Activated T-cell treated with anti-CD3 and anti-CD28 coated beads for 1 hour (primary cell): ENCODE measurements at regions not wholly inside any gene's neighbourhood (a gene's known extent, or its start where the extent isn't known, plus 50 kb on each side); places are given as distances from the start of the nearest gene placed in this dataset.

Source experiments
- DNase-seq: peaks from one replicate; pipeline ENCODE4 v3.0.0-alpha.2; 2020; ENCODE audit warnings: low read depth

DNA sequence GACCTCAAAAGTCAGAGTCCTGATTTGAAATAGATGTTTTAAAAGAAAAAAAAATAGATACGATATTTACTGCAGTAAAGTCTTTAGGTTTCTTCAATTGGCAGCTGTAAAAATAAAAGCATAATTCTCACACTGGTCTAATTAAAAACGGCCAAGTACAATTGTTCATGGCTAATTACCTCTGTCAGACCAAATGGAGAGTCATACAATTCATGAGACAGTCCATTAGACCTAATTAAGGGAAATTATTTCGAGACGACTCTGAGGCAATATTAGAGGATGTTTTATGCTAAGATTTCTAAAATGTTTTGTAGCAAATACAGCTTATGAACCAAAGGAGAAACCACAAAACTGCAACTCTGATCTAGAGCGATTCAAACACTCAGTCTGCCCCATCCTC is 131.3 kb downstream of the PHLDA1 start:
- DNase-seq = no peak

- no peak for DNase-seq
Observed at GRCh38 chr12:75894965-75895754, 136.4 kb downstream of the PHLDA1 start.

DNA sequence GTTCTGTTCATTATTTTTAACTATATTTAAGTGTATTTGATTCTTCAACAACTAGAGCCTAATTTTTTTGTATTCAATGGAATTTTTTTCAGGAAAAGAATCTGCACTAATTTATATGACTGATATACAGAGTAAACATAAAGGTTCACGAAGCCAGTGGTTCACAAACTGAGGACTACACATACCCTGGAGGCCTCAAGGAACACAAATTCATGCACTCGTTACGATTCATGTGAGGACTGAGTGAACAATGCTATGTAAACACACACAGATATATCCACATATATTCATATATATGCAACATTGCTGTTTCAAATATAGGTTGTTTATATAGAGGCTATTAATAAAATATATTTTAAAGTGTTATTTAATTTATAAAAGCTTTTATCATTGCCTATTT is 137.8 kb downstream of the PHLDA1 start:
- no peak for DNase-seq

- no peak for DNase-seq
Observed at GRCh38 chr12:75892731-75893408, 138.7 kb downstream of the PHLDA1 start.

GRCh38 chr12:75891072-75891471 is 140.5 kb downstream of the PHLDA1 start:
- DNase-seq = no peak

DNA sequence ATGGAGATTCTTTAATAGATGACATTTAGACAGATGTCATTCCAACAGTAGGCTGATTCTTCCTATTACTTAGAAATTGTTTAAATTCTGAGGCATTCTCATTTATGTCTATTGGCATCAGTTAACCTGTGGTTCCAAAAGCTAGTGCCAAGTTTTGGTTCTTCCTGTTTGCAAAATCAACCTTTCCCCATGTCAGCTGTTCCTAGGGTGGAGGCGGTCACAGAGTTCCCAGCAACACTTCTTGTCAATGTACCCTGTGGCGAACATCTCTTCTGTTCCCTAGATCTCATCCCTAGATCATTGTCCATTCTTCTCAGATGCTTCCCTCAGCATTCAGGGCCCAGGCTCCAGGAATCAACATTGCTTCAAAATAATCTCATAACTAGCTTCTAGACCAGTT is 140.9 kb downstream of the PHLDA1 start:
- no peak for DNase-seq

GRCh38 chr12:75890141-75890540 is 141.4 kb downstream of the PHLDA1 start:
- DNase-seq = no peak

- DNase-seq = no peak
Observed at GRCh38 chr12:75888874-75889613, 142.5 kb downstream of the PHLDA1 start.

DNA sequence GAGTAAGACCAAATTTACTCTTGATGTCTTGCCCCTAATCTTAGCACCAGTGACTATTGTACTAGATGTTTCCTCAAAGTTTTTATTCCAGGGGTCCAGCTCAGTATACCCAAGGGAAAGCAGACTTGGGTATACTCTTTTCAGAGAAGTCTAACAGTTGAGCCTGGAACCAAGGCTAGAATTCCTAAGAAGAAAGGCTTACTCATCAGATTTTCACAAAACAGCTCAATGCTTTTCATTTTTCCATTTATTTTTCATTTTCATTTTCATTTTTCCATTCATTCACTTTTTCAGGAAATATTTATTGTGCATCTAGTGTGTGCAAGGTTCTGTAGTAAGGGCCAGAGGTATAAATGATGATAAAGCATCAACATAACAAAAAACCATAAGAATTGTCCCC is 143.2 kb downstream of the PHLDA1 start:
- DNase-seq = no peak

- DNase-seq = no peak
Observed at GRCh38 chr12:75887979-75888378, 143.6 kb downstream of the PHLDA1 start.

GRCh38 chr12:75884465-75884985 is 147.1 kb downstream of the PHLDA1 start:
- DNase-seq = no peak

DNA sequence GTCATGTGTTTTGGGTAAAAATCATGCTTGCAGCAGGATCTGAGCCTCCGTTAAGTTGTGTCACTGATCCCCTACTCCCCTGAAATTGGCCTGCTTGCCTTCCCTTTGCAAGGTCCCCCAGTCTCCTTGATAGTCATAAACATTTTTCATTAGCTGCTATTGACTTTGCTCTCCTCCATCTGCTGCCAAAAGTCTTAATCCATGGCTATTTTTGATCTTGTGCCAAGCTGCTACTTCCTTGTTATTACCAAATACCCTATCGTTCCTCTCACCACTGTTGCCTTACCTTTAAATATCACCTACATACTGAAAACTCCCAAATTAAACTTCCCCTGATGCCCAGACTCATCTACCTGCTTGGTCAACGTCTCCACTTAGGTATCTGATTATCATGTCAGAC is 148.3 kb downstream of the PHLDA1 start:
- DNase-seq = no peak

GRCh38 chr12:75882421-75882820 is 149.2 kb downstream of the PHLDA1 start:
- no peak for DNase-seq

- DNase-seq = no peak
Observed at GRCh38 chr12:75881920-75882319, 149.7 kb downstream of the PHLDA1 start.

- no peak for DNase-seq
Observed at GRCh38 chr12:75877763-75878621, 153.6 kb downstream of the PHLDA1 start.

DNA sequence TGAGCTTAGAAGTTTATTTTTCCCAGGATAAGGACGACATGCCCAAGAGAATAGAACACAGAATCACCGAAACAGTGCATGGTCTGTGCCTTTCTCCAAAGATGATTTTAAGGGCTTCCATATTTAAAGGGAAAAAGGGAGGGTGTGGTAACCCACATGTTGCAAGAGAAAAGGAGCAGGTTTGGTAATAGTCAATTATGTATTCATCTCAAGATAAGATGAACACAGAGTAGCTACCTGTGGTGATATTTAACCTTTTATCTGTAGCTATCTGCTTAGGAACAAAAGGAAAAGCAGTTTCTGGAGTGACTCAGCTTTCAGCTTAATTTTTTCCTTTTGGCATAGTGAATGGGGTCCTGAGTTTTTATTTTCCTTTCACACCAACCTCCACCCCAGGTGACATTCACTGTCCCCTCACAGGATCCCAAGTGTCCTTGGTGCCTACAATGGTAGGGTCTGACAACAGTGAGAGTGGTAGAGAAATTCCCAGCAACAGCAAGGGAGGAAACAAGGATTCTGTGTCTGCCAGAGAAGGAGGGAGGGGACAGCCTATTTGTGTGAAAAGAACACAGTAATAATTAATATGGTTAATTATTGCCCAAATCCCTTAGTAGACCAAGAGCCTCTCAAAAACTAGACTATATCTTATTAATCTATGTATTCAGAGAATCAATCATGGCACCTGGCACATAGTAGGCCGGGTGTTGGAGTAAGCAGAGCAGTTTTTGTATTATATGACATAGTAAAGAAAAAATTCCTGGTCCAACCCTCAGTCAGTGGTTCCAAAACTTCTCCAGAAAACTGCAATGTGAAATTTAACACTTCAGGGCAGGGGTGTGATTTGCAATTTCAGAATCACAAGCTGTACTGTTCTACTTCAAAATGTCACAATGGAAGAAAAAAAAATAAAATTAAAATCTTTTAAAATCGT is 154.5 kb downstream of the PHLDA1 start:
- no peak for DNase-seq

DNA sequence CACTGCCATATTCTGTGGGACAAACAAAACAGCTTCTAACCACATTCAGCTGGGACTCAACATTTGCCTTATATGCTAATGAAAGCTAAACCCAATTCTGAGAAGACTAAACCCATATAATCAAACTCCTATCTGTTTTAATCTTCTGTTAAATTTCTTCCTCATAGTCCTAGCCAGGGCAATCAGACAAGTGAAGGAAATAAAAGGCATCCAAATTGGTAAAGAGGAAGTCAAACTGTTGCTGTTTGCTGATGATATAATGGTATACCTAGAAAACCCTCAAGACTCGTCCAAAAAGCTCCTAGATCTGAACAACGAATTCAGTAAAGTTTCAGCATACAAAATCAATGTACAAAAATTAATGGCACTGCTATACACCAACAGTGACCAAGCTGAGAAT is 157.1 kb downstream of the PHLDA1 start:
- DNase-seq = no peak

- no peak for DNase-seq
Observed at GRCh38 chr12:75872762-75873161, 158.8 kb downstream of the PHLDA1 start.

GRCh38 chr12:75870878-75871277 is 160.7 kb downstream of the PHLDA1 start:
- no peak for DNase-seq

DNA sequence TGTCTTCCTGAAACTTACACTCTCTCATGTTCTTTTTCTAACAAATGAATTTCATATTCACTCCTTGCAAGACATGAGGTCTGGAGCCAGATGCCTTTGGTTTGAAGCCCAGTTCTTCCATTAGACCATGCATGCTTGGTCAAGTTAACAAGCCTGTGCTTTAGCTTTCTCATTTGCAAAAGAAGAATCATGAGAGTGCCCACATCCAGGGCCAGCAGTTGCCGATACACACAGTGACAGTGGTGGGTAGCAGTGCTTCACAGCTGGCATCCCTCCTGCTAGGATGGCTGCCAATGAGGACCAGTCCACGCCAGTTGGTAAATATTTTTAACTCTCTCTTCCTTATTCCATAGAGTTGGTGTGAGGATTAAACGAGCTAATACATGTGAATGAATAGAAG is 163.1 kb downstream of the PHLDA1 start:
- no peak for DNase-seq

- DNase-seq = no peak
Observed at GRCh38 chr12:75865315-75865714, 166.3 kb downstream of the PHLDA1 start.
